ENCODE measurements at regions not wholly inside any gene's neighbourhood (a gene's known extent, or its start where the extent isn't known, plus 50 kb on each side); places are given as distances from the start of the nearest gene placed in this dataset.
"Not testable (repeated sequence)": the region's sequence is repeated elsewhere in the genome, so short reads cannot be mapped to it uniquely, and the experiment has no call there.

DNA sequence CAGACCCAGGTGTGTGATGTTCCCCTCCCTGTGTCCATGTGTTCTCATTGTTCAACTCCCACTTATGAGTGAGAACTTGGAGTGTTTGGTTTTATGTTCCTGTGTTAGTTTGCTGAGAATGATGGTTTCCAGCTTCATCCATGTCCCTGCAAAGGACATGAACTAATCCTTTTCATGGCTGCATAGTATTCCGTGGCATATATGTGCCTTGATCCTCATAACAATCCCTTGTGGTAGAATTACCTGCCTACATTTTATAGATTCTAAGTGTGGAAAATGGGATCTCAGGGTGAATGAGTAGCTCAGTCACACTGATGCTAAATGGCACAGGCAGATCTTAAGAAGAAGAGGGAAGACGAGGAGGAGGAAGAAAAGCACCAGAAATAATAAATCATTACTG is 202.7 kb downstream of the ALDH8A1 start:
- TF ChIP-seq, protein P1, sequence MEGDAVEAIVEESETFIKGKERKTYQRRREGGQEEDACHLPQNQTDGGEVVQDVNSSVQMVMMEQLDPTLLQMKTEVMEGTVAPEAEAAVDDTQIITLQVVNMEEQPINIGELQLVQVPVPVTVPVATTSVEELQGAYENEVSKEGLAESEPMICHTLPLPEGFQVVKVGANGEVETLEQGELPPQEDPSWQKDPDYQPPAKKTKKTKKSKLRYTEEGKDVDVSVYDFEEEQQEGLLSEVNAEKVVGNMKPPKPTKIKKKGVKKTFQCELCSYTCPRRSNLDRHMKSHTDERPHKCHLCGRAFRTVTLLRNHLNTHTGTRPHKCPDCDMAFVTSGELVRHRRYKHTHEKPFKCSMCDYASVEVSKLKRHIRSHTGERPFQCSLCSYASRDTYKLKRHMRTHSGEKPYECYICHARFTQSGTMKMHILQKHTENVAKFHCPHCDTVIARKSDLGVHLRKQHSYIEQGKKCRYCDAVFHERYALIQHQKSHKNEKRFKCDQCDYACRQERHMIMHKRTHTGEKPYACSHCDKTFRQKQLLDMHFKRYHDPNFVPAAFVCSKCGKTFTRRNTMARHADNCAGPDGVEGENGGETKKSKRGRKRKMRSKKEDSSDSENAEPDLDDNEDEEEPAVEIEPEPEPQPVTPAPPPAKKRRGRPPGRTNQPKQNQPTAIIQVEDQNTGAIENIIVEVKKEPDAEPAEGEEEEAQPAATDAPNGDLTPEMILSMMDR (IDR thresholded peaks at IDR 0.05), result not testable (repeated sequence)
- not testable (repeated sequence) for TF ChIP-seq POLR2A (IDR thresholded peaks at IDR 0.05)

All from transverse colon (tissue), 3 donors.